Epithelial cell of proximal tubule (primary cell): ENCODE measurements at regions not wholly inside any gene's neighbourhood (a gene's known extent, or its start where the extent isn't known, plus 50 kb on each side); places are given as distances from the start of the nearest gene placed in this dataset.

Experiments used
- DNase-seq: peaks from one replicate; pipeline ENCODE4 v3.0.0-alpha.2; 2011; ENCODE audit warnings: low read depth
- H3K4me3 ChIP-seq: 2 replicates; pipeline ENCODE4 v1.5.1; 2011; ENCODE audit warnings: low read depth, mild to moderate bottlenecking, low read length
- TF ChIP-seq, protein P1 (sequence below): conservative IDR thresholded peaks from 2 replicates; pipeline ENCODE4 v1.5.1; 2012; ENCODE audit warnings: low read depth, mild to moderate bottlenecking, low read length

DNA sequence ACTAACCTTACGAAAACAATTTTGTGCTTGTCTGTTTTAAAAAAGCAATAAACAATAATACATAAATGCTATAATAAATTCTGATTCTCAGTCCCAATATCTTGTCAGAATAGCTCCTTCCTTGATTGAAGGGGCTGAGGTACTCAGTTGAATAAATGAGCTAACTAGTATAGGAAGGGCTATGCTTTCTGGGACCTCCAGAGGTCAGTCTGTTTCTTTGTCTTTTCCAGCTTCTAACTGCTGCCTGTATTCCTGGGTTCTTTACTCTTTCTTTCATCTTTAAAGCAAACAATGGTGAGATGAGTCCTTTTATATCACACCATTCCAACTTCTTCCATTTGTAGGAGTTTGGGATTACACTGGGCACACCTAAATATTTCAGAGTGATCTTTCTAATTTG, 1297.0 kb upstream of the ATXN8OS start:
- TF ChIP-seq, protein P1, sequence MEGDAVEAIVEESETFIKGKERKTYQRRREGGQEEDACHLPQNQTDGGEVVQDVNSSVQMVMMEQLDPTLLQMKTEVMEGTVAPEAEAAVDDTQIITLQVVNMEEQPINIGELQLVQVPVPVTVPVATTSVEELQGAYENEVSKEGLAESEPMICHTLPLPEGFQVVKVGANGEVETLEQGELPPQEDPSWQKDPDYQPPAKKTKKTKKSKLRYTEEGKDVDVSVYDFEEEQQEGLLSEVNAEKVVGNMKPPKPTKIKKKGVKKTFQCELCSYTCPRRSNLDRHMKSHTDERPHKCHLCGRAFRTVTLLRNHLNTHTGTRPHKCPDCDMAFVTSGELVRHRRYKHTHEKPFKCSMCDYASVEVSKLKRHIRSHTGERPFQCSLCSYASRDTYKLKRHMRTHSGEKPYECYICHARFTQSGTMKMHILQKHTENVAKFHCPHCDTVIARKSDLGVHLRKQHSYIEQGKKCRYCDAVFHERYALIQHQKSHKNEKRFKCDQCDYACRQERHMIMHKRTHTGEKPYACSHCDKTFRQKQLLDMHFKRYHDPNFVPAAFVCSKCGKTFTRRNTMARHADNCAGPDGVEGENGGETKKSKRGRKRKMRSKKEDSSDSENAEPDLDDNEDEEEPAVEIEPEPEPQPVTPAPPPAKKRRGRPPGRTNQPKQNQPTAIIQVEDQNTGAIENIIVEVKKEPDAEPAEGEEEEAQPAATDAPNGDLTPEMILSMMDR: peak; percentile 24
- no peak for DNase-seq
- no peak overlapping the region for H3K4me3 ChIP-seq

DNA sequence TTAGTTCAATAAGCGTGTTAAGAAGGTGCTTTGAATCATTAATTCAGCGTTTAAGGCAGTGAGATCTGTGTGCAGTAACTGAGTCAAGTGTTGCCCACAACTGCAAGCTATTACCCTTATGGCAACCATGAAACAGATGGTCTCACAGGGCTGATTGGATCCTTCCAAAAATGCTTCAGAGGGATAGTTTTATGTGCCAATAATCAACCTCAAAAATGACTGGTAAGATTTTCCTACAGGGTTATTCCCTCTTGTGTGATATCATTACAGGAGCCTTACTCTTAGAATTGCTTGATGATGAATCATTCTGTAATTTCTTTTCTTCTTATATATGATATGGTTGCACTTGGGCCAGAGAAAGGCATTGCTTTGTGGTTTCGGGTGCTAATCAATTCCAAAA, 1299.2 kb upstream of the ATXN8OS start:
- no peak for DNase-seq
- H3K4me3 ChIP-seq: no peak overlapping the region
- TF ChIP-seq, protein P1: no peak

DNA sequence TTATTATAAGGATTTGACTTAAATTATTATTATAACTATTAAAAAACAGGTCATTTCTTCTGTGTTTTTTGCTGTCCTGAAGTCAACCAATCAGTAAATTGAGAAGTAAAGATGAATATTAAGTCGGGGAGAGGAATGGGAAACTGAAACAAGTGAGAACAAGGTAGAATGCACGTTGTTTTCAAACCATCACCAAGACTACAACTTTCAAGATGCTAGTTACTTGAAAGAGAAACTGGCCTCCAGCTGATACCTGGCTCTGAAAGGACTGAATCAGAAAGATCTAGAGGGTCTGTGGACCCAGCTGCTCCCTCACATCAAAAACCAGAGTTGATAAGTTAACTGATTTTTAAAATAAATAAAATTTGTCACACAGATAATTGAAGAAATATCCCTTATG, 1301.5 kb upstream of the ATXN8OS start:
- no peak for DNase-seq
- H3K4me3 ChIP-seq: no peak overlapping the region
- TF ChIP-seq, protein P1: no peak

DNA sequence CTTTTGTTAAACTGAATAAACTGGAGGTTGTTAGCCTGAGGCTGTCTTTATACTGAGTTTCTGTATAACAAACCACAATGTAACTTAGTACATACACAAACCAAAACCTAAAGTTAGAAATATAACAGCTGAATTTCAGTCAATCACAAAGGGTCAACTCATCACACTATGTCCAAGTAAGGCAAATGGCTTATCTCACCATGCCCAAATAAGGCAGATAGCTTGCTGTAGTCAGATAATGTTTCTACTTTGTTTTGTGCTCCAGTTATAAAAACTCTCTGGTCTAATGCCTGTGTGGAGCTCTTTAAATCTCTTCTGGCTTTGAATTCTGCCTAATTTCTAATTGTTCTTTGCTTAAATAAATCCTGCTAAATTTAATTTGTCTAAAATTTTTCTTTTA, 1323.4 kb upstream of the ATXN8OS start:
- TF ChIP-seq, protein P1: no peak
- H3K4me3 ChIP-seq: no peak overlapping the region
- no peak for DNase-seq

DNA sequence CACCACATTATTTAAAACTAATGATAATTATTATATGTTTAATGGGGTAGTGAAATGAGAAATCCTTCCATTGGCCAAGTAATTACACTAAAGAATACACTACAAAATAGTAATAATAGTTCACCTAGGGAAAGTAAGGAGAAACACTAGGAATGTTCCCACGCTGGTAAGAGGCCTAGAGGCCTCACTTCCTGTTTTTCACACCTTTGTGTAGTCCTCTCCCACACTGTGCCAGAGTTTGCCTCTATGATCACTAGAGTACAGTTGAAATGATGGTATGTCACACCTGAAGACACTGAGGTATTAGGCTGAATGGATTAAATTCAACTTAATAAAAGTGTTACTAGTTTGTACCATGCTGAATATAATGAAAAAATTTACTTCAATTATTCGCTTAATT, 1348.0 kb upstream of the ATXN8OS start:
- no peak overlapping the region for H3K4me3 ChIP-seq
- DNase-seq: no peak
- TF ChIP-seq, protein P1: no peak

DNA sequence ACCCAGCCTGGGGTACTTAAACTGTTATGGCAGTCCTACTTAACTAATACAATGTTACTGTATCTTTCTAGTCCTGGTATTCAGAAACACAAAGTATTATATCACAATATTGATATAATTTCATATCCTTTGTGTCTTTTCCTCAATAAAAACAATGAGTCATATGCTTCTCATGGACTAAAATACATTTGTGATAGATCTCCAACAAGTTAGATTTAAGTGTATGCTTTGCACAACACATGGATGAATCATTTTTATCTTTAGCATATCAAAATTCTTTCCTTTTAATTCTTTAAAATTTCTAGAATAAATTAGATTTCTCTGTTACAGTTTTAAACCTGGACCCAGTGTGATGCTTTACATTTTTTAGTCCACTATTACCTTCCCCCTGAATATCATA, 1357.8 kb upstream of the ATXN8OS start:
- no peak overlapping the region for H3K4me3 ChIP-seq
- TF ChIP-seq, protein P1: no peak
- DNase-seq: no peak

DNA sequence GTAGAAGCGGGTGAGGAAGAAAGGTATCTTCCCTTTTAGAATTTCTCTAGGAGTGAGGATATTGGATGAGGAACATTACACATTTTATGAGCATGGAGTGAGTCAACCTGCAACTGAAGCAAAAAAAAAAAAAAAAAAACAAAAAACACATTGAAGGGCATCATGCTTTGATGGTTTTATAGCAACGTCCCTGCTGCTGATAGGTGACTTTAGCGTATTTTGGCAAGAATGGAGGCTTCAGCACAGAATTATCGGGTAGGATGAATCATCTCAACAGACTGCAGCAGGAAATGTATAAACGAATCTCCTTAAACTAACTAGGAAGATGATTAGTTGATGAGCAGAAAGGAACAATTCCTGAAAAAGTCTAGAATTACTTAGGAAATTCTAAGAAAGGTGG, 1359.6 kb upstream of the ATXN8OS start:
- TF ChIP-seq, protein P1: no peak
- no peak overlapping the region for H3K4me3 ChIP-seq
- DNase-seq: no peak
